Spleen (tissue), 7 donors: ENCODE measurements at regions not wholly inside any gene's neighbourhood (a gene's known extent, or its start where the extent isn't known, plus 50 kb on each side); places are given as distances from the start of the nearest gene placed in this dataset.

Experiments used
- POLR2A ChIP-seq, 3 donors: fragments of 450-650 bp; IDR thresholded peaks; one replicate each; pipeline ENCODE4 v1.5.1; 2017; ENCODE audit warnings: antibody characterized with exemption in 3 of 3, mild to moderate bottlenecking in 1 of 3
- TF ChIP-seq, protein P1 (sequence below), 11 experiments: fragments of 200-600 bp in 7 of 11; fragments of 450-650 bp in 4 of 11; sonication (generic) in 4 of 11; IDR thresholded peaks in 8 of 11; conservative IDR thresholded peaks in 3 of 11; 1 replicate in 7 of 11; 2 replicates in 4 of 11; pipeline versions ENCODE4 v1.4.0 to v1.8.0; 2016 to 2021; ENCODE audit warnings: antibody characterized with exemption in 11 of 11, inconsistent platforms in 4 of 11, mild to moderate bottlenecking in 1 of 11
- donor health status: DM: no; HTN: no; CAD: no; lungs with moderate emphysema.
- donor health status: DM: no; HTN: no; CAD: no.
- donor health status: DM: no; HTN: no; CAD: no.

DNA sequence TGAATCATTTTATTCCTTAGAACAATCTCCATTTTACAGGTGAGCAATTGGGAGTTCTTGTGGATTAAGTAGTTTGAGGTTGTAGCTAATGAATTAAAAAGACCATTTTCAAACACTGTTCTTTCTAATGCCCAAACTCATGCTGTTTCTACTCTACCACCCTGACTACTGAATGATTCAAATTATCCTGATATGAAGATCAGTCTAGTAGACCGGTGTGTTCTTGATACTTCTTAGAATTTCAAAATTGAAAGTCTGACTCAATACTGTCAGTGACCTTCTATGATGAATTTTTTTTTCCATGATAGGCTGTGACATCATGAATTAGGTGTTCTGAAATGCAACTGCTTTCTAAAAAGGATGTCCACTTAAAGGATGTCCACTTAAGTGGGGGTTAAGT lies 515.5 kb downstream of the DMAC1 start:
- TF ChIP-seq, protein P1, sequence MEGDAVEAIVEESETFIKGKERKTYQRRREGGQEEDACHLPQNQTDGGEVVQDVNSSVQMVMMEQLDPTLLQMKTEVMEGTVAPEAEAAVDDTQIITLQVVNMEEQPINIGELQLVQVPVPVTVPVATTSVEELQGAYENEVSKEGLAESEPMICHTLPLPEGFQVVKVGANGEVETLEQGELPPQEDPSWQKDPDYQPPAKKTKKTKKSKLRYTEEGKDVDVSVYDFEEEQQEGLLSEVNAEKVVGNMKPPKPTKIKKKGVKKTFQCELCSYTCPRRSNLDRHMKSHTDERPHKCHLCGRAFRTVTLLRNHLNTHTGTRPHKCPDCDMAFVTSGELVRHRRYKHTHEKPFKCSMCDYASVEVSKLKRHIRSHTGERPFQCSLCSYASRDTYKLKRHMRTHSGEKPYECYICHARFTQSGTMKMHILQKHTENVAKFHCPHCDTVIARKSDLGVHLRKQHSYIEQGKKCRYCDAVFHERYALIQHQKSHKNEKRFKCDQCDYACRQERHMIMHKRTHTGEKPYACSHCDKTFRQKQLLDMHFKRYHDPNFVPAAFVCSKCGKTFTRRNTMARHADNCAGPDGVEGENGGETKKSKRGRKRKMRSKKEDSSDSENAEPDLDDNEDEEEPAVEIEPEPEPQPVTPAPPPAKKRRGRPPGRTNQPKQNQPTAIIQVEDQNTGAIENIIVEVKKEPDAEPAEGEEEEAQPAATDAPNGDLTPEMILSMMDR (IDR thresholded peaks at IDR 0.05 in 8 of 11, conservative IDR thresholded peaks at IDR 0.05 in 3 of 11), result no peak
- no peak for TF ChIP-seq POLR2A (IDR thresholded peaks at IDR 0.05)
